Stimulated activated CD8-positive, alpha-beta memory T cell treated with anti-CD3 and anti-CD28 coated beads, Interleukin-4, amount 100 ng/mL, for 1 hour (primary cell): ENCODE measurements at regions not wholly inside any gene's neighbourhood (a gene's known extent, or its start where the extent isn't known, plus 50 kb on each side); places are given as distances from the start of the nearest gene placed in this dataset.
A peak's percentile ranks its signal among the peaks of the same experiment; 100 is the strongest.
"Not testable (repeated sequence)": the region's sequence is repeated elsewhere in the genome, so short reads cannot be mapped to it uniquely, and the experiment has no call there.

Experiments used
- DNase-seq, 2 donors: peaks; one replicate each; pipeline ENCODE4 v3.0.0-alpha.2; 2020; ENCODE audit warnings: low read depth in 2 of 2, low spot score in 1 of 2

DNA sequence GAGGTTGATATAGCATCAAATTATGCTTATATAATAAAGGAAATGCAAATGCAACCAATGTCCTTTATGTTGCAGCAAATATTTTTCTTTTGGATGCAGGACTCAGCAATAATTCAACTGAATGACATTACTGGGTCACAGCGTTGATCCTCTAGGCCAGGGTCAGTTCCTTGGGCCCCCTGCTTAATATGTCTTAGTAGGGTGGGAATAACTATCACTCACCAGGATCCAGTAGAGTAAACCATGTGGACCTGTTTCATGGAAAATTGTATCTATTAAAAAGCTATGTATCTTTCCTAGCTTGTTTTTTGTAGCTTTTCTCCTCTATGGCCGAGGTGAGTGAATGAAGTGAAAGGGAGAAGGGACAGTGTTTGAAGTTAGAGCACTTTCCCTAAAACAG is 161.5 kb upstream of the SSTR1 start:
- DNase-seq, result no peak

GRCh38 chr14:38047195-38047902 is 160.4 kb upstream of the SSTR1 start:
- no peak for DNase-seq

- no peak for DNase-seq
These were observed 154.0 kb upstream of the SSTR1 start for GRCh38 chr14:38053666-38054065.

- no peak for DNase-seq
These were observed 151.4 kb upstream of the SSTR1 start for GRCh38 chr14:38056270-38056669.

GRCh38 chr14:38062223-38062622 is 145.5 kb upstream of the SSTR1 start:
- DNase-seq, result not testable (repeated sequence)

- no peak for DNase-seq
These were observed 143.9 kb upstream of the SSTR1 start for GRCh38 chr14:38063711-38064320.

DNA sequence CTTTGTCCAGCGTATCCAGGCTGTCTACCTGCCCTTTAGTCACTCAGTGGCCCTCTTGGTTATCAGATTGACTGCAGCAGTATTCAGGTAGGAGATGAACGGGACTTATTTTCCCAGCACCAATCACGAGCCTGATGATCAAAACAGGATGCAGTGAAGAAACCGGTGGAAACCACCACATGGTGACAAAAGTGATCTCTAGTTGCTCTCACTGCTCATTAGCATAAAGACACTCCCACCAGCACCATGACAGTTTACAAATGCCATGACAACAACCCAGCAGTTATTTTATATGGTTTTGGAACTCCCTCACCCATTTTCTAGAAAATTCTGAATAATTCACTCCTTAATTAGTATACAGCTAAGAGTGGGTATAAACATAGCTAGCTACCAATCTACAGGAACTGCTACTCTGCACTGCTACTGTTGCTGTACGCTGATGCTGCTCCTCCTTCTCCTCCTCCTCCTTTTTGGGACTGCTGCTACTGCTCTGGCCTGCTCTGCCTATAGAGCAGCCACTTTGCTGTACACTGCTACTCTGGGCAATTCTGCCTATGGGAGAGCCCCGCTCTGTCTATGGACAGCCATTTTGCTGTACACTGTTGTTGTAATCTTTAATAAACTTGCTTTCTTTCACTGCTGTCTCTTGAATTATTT is 142.5 kb upstream of the SSTR1 start:
- DNase-seq, result peak; percentile 13 to 26

DNA sequence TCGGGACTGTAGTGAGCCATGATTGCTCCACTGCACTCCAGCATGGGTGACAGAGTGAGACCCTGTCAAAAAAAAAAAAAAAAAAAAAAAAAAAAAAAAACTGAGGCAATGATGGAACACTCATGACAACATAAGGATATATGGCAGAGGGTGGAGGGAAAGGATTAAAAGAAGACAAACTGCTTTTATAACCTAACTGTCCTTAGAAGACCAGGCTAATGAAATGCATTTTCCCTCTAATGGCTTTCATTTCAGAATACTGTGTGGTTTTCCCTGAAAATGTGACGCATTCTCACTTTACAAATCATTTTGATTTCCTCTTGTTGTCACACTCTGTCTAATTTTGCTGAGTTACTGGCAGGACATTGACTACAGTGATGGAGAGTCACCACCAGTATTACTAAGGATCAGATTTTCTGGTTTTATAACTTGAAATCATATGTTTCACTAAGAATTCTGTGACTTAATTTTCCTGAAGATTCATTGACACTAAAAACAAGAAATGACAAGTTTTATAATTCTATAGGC is 137.6 kb upstream of the SSTR1 start:
- no peak for DNase-seq

DNA sequence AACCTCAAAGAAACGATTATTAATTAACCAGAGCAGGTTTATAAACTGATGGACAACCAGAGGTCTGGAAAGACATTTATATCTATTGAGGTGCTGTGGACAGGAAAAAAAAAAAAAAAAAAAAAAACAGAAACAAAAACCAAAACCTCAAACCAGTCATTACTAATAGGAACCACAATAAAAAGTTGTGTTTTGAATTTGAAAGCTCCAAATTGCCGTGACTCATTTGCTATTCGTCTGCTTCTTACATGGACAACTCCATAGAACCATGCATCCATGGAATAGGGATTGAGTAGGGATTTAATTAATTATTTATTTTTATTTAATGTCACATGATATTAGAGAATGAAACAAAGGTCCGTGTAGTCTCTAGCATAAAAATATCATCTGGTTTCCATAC is 134.1 kb upstream of the SSTR1 start:
- no peak for DNase-seq

DNA sequence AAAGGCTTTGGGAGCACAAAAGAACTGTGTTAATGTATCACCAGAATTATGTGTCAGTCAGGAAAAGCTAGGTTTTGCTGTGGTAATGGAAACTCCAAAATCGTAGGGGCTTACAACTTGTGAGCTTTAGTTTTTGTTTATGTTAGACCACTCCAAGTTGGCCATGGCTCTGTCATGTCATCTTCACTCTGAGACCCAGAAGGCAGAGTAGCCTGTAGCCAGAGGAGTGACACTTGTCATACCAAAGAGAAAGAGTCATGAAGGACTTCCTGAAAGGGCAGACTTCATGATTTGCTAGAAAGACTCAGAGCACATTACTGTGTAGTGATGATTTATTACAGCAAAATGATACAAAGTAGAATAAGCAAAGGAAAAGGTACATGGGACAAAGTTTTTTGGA is 133.6 kb upstream of the SSTR1 start:
- DNase-seq, result no peak

- no peak for DNase-seq
These were observed 132.9 kb upstream of the SSTR1 start for GRCh38 chr14:38074754-38075153.

DNA sequence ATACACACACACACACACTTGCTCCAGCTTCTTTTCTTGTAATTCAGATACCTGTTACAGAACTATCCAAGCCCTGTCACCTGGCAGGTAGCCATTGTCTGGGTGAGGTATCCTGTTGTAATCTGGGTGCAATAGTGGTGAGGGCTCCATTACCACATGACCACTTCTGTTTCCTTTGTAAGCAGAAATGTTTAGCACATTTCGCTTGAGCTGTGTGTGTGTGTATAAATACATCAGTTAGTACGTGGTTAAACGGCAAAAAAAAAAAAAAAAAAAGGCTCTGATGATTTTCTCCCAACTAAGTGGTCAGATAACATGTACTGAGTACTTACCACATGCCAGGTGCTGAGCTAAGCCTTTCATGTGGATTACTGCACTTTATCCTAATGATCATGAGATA is 129.3 kb upstream of the SSTR1 start:
- peak; percentile 8 to 9 for DNase-seq

- DNase-seq, result no peak
These were observed 128.4 kb upstream of the SSTR1 start for GRCh38 chr14:38079268-38079667.

GRCh38 chr14:38079886-38080285 is 127.8 kb upstream of the SSTR1 start:
- no peak for DNase-seq

DNA sequence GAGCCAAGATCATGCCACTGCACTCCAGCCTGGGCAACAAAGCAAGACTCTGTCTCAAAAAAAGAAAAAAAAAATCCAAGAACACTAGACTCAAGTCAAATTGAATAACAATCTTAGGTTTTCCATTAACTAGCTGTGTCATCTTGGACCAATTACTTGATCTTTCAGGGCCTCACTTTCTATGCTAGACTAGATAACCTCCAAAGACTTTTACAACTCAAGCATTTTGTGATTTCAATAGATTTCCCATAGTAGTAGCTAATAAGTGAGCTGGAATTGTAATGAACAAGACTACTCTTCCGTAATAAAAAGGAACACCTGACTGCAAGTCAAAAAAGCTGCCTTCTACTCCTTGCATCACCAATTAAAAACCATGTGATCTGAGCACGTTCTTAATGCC is 127.0 kb upstream of the SSTR1 start:
- no peak for DNase-seq

DNA sequence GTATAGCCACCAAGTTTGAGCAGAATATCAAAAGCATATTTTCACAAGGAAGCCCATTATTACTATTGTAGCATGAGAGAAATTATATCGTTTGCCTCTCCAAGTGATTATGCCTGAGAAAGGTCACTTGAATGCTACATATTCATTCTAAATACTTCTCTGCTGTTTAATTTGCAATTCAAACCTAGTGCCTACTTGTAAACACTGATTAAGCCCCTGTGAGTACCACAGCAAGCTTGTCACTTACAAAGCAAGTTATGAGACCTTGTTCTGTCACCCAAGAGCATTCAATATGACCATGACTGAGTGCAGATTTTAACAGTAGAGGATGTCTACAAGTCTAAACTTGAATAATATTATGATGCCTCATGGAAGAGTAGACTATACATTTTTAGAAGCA is 124.7 kb upstream of the SSTR1 start:
- DNase-seq, result no peak

- DNase-seq, result no peak
These were observed 118.6 kb upstream of the SSTR1 start for GRCh38 chr14:38089123-38089522.

- DNase-seq, result no peak
These were observed 117.2 kb upstream of the SSTR1 start for GRCh38 chr14:38090506-38090905.

DNA sequence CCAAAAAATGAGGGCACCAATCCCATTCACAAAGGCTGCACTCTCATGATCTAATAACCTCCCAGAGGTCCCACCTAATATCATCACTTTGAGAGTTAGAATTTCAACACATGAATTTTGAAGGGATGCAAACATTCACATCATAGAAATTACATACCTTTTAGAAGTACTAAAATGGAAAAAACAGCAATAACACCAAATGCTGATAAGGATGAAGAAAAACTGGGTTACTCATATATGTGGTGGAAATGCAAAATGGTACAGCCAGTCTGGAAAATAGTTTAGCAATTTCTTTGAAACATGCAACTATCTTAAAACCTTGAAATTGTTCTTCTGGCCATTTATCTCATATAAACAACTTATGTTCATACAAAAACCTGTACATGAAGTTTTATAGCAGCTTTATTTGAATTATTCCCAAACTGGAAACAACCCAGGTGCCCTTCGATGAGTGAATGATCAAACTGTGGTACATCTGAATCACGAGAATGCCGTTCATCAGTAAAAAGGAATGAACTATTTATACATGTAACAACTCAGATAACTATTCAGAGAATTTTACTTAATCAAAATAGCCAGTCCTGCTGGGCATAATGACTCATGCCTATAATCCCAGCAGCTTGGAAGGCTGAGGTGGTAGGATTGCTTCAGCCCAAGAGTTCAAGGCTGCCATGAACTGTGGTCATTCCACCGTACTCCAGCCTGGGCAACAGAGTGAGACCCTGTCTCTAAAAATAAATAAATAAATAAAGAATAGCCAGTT is 109.4 kb upstream of the SSTR1 start:
- no peak for DNase-seq

- no peak for DNase-seq
These were observed 106.0 kb upstream of the SSTR1 start for GRCh38 chr14:38101679-38102078.

GRCh38 chr14:38103542-38104225 is 104.0 kb upstream of the SSTR1 start:
- no peak for DNase-seq
